ENCODE measurements at regions not wholly inside any gene's neighbourhood (a gene's known extent, or its start where the extent isn't known, plus 50 kb on each side); places are given as distances from the start of the nearest gene placed in this dataset.

GRCh38 chr5:147174671-147175265, 60.1 kb upstream of the STK32A start:
- TF ChIP-seq EZH2 (IDR thresholded peaks at IDR 0.05) (no peak), POLR2AphosphoS5 (IDR thresholded peaks at IDR 0.05; ENCODE audit: borderline replicate concordance, low read depth, low read length) (no peak)
